BLaER1 (cell line): ENCODE measurements at regions not wholly inside any gene's neighbourhood (a gene's known extent, or its start where the extent isn't known, plus 50 kb on each side); places are given as distances from the start of the nearest gene placed in this dataset.

ENCODE experiments used
- H3K27ac ChIP-seq: shearing (Covaris generic); formaldehyde crosslinking; 2 replicates; pipeline ENCODE4 v1.8.1; 2022
- H3K27me3 ChIP-seq: shearing (Covaris generic); formaldehyde crosslinking; 2 replicates; pipeline ENCODE4 v1.8.1; 2022
- H3K36me3 ChIP-seq: shearing (Covaris generic); formaldehyde crosslinking; 2 replicates; pipeline ENCODE4 v1.8.1; 2022
- H3K4me1 ChIP-seq: shearing (Covaris generic); formaldehyde crosslinking; 2 replicates; pipeline ENCODE4 v1.8.1; 2022
- H3K4me2 ChIP-seq: shearing (Covaris generic); formaldehyde crosslinking; 2 replicates; pipeline ENCODE4 v1.8.1; 2022
- H3K4me3 ChIP-seq: shearing (Covaris generic); formaldehyde crosslinking; 2 replicates; pipeline ENCODE4 v1.8.1; 2022
- H3K9ac ChIP-seq: shearing (Covaris generic); formaldehyde crosslinking; 2 replicates; pipeline ENCODE4 v1.8.1; 2022
- H3K9me3 ChIP-seq: shearing (Covaris generic); formaldehyde crosslinking; 2 replicates; pipeline ENCODE4 v1.8.1; 2022
- H4K20me1 ChIP-seq: shearing (Covaris generic); formaldehyde crosslinking; 2 replicates; pipeline ENCODE4 v1.8.1; 2022
- Cebpa-rat ChIP-seq: shearing (Covaris generic); IDR thresholded peaks from 2 replicates; pipeline ENCODE4 v1.8.1; 2022

DNA sequence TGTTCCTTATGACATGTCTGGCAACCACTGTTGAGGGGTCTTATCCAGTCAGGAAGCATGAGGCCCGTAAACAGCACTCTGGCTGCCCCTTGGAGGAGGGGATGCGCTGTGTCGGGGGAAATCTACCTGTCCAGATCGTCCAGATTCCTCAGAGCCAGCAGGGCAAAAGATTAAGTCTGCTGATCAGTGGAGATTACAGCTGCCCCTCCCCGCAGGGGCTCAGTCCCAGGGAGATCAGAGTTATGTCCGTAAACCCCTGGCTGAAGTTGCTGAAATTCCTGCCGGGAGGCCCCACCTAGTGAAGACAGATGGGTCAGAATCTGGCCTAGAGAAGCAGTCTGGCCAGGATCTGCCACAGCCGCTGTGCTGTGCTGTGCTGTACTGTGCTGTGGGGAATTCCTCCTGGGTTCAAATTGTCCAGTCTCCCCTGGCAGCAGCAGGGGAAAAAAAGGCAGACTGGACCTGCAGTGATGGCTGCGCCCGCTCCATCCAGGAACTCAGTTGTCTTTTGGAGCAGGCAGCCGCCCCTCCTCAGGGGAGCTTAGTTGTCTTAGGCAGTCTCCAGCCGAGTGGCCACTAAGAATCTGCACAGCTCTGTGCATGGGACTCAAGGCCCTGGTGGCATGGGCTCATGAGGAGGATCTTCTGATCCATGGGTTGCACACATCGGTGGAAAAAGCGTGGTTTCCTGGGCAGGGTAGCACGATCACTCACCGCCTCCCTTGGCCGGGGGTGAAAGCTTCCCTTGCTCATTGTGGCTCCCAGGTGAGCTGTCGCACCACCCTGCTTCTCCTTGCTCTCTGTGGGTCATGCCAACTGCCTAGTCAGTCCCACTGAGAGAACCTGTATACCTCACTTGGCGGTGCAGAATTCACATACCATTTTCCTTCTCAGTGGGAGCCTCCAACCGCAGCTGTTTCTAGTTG lies 1368.8 kb upstream of the ADGRB3 start:
- no peaks in the 10 kb centered on the region for H4K20me1 ChIP-seq
- H3K4me1 ChIP-seq, result no peaks in the 10 kb centered on the region
- H3K27me3 ChIP-seq, result no peaks in the 10 kb centered on the region
- no peak overlapping the region for H3K4me3 ChIP-seq
- H3K9ac ChIP-seq, result no peak overlapping the region
- no peak for TF ChIP-seq Cebpa-rat
- H3K27ac ChIP-seq, result no peak overlapping the region
- no peaks in the 10 kb centered on the region for H3K36me3 ChIP-seq
- no peaks in the 10 kb centered on the region for H3K9me3 ChIP-seq
- H3K4me2 ChIP-seq, result no peak overlapping the region

DNA sequence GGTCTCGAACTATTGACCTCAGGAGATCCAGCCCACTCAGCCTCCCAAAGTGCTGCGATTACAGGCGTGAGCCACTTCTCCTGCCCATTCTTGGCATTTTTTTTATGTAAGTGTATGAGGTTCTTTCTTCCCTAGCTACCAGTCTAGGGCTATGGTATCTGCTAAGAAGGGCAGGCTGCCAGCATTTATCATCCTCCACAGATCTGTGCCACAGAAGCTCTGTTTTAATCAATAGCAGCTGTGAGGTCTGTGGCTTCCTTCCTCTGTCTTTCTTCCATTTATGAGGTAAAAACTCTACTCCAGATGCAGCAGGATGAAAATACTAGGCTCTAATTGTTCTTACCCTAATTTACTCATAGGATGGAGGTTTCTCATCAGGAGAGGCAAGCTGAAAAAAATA lies 1382.4 kb upstream of the ADGRB3 start:
- H3K9ac ChIP-seq, result no peak overlapping the region
- no peak for TF ChIP-seq Cebpa-rat
- no peak overlapping the region for H3K27ac ChIP-seq
- no peaks in the 10 kb centered on the region for H3K36me3 ChIP-seq
- H3K4me2 ChIP-seq, result no peak overlapping the region
- no peaks in the 10 kb centered on the region for H4K20me1 ChIP-seq
- H3K27me3 ChIP-seq, result no peaks in the 10 kb centered on the region
- peaks cover 4% of the 10 kb centered on the region; the same call in 1 of the 2 replicates for H3K4me1 ChIP-seq
- no peak overlapping the region for H3K4me3 ChIP-seq
- no peaks in the 10 kb centered on the region for H3K9me3 ChIP-seq

DNA sequence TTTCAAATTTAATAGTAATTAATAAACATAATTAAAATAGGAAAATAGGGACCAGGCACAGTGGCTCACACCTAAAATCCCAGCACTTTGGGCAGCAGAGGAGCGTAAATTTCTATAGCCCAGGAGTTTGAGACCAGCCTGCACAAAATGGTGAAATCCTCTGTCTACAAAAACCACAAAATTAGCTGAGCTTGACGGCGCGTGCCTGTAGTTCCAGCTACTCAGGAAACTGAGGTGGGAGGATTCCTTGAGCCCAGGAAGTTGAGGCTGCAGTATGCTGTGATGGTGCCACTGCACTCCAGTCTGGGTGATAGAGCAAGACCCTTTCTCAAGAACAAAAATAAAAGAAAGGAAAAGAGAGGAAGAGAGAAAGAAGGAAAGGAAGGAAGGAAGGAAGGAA lies 1387.0 kb upstream of the ADGRB3 start:
- H3K27ac ChIP-seq, result no peak overlapping the region
- no peak overlapping the region for H3K9ac ChIP-seq
- TF ChIP-seq Cebpa-rat, result no peak
- H3K4me2 ChIP-seq, result no peak overlapping the region
- H4K20me1 ChIP-seq, result no peaks in the 10 kb centered on the region
- H3K27me3 ChIP-seq, result no peaks in the 10 kb centered on the region
- H3K4me3 ChIP-seq, result no peak overlapping the region
- no peaks in the 10 kb centered on the region for H3K36me3 ChIP-seq
- peaks cover 4% of the 10 kb centered on the region; the same call in 1 of the 2 replicates for H3K4me1 ChIP-seq
- no peaks in the 10 kb centered on the region for H3K9me3 ChIP-seq

DNA sequence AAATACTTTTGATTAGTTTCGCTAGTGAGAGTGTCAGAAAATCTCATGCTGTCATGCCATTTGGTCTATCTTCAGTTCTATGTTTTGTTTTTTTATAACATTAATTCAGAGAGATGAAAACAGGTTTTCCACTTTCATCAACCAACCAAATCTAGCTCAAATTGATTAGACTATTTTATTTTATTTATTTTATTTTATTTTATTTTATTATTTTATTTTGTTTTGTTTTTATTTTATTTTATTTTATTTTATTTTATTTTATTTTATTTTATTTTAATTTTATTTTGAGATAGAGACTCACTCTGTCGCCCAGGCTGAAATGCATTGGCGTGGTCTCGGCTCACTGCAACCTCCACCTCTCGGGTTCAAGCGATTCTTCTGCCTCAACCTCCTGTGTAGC lies 1391.0 kb upstream of the ADGRB3 start:
- no peak overlapping the region for H3K27ac ChIP-seq
- H3K36me3 ChIP-seq, result no peaks in the 10 kb centered on the region
- H3K4me2 ChIP-seq, result no peak overlapping the region
- no peaks in the 10 kb centered on the region for H3K27me3 ChIP-seq
- TF ChIP-seq Cebpa-rat, result no peak
- H3K4me1 ChIP-seq, result peaks cover 4% of the 10 kb centered on the region; the same call in 1 of the 2 replicates
- no peak overlapping the region for H3K4me3 ChIP-seq
- H3K9ac ChIP-seq, result no peak overlapping the region
- H4K20me1 ChIP-seq, result no peaks in the 10 kb centered on the region
- H3K9me3 ChIP-seq, result no peaks in the 10 kb centered on the region

DNA sequence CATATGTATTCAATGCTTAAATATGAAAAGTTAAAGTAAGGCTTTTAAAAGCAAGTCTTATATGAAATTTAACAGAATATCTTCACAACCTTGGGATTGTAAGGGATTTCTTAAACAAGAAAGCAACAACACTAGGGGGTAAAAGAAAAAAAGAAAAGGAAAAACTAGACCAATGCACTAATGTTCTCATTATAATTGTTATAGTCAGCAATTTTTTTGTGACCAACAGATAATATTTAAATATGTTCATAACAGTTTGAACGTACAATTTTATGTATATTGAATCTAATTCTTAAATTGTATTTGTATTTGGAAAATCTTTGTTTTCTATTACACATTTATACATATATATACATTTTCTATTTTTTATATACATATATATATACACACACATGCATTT lies 1397.8 kb upstream of the ADGRB3 start:
- H3K9ac ChIP-seq, result no peak overlapping the region
- no peaks in the 10 kb centered on the region for H3K36me3 ChIP-seq
- no peaks in the 10 kb centered on the region for H3K27me3 ChIP-seq
- no peaks in the 10 kb centered on the region for H3K9me3 ChIP-seq
- H4K20me1 ChIP-seq, result no peaks in the 10 kb centered on the region
- H3K4me3 ChIP-seq, result no peak overlapping the region
- no peak overlapping the region for H3K4me2 ChIP-seq
- no peak overlapping the region for H3K27ac ChIP-seq
- no peak for TF ChIP-seq Cebpa-rat
- H3K4me1 ChIP-seq, result no peaks in the 10 kb centered on the region

DNA sequence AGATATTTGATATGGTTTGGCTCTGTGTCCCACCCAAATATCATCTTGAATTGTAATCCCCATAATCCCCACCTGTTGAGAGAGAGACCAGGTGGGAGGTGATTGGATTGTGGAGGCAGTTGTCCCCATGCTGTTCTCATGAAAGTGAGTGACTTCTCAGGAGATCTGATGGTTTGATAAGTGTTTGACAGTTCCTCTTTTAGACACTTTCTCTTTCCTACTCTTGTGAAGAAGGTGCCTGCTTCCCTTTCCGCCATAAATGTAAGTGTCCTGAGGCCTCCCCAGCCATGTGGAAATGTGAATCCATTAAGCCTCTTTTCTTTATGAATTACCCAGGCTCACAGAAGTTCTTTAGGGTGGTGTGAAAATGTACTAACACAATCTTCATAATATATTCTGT lies 1404.0 kb upstream of the ADGRB3 start:
- no peak overlapping the region for H3K4me3 ChIP-seq
- H3K36me3 ChIP-seq, result no peaks in the 10 kb centered on the region
- H3K27ac ChIP-seq, result no peak overlapping the region
- H4K20me1 ChIP-seq, result no peaks in the 10 kb centered on the region
- H3K4me2 ChIP-seq, result no peak overlapping the region
- H3K4me1 ChIP-seq, result no peaks in the 10 kb centered on the region
- H3K9ac ChIP-seq, result no peak overlapping the region
- TF ChIP-seq Cebpa-rat, result no peak
- no peaks in the 10 kb centered on the region for H3K9me3 ChIP-seq
- no peaks in the 10 kb centered on the region for H3K27me3 ChIP-seq

DNA sequence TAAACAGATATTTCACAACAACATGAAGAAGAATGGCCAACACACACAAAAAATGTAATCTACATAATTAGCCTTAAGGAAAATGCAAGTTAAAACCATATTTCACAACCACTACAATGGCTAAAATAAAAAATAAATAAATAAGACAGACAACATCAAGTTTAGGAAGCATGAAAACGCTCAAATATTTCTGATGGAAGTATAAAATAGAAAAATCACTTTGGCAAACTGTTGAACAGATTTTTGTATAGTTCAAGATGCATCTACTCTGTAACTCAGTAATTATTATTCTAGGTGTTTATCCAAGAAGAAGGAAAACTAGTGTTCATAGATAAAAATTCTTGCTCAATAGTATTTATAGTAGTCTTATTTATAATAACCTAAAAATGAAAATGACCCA lies 1410.1 kb upstream of the ADGRB3 start:
- Histone ChIP-seq H3K9ac (no peak overlapping the region), H3K36me3 (no peaks in the 10 kb centered on the region), H3K4me2 (no peak overlapping the region), H3K27me3 (no peaks in the 10 kb centered on the region), H4K20me1 (no peaks in the 10 kb centered on the region), H3K4me3 (no peak overlapping the region), H3K4me1 (no peaks in the 10 kb centered on the region), H3K27ac (no peak overlapping the region), H3K9me3 (no peaks in the 10 kb centered on the region)
- no peak for TF ChIP-seq Cebpa-rat

DNA sequence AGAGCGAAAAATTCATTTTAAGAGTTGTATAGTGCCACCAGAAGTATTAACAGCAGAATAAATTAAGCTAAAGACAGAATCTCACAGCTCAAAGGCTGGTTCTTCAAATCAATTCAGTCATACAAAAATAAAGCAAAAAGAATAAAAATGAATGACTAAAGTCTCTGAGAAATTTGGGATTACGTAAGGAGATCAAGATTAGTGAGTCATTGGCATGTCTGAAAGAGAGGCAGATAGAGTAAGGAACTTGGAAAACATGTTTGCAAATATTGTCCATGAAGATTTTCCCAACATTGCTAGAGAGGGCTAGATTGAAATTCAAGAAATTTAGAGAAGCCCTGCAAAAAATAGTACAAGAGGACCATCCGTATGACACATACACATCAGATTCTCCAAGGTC lies 1413.9 kb upstream of the ADGRB3 start:
- Histone ChIP-seq H3K4me1 (no peaks in the 10 kb centered on the region), H3K27me3 (no peaks in the 10 kb centered on the region), H3K4me2 (no peak overlapping the region), H3K4me3 (no peak overlapping the region), H3K36me3 (no peaks in the 10 kb centered on the region), H3K27ac (no peak overlapping the region), H4K20me1 (no peaks in the 10 kb centered on the region), H3K9me3 (no peaks in the 10 kb centered on the region), H3K9ac (no peak overlapping the region)
- no peak for TF ChIP-seq Cebpa-rat

DNA sequence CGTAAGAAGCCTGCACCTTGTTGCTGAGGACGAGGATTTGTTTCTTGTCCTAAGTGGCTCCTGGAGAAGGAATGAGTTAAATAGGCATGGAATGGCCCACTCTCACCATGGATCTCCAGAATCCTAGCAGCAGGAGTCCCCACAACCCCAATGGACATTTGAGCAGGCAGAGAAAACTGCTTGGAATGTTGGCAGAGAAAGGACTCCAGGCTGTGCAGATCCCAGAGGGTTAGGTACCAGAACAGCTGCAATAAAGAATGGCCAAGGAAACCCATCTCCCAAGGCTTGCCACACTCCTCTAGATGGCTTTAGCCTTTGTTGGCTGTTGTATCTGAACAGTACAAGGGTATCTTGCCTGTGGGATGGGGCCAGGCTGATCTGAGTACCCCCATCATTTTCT lies 1415.7 kb upstream of the ADGRB3 start:
- no peak overlapping the region for H3K9ac ChIP-seq
- H3K4me1 ChIP-seq, result no peaks in the 10 kb centered on the region
- no peak overlapping the region for H3K27ac ChIP-seq
- H3K36me3 ChIP-seq, result no peaks in the 10 kb centered on the region
- no peak for TF ChIP-seq Cebpa-rat
- H3K27me3 ChIP-seq, result no peaks in the 10 kb centered on the region
- no peak overlapping the region for H3K4me2 ChIP-seq
- no peaks in the 10 kb centered on the region for H4K20me1 ChIP-seq
- H3K4me3 ChIP-seq, result no peak overlapping the region
- no peaks in the 10 kb centered on the region for H3K9me3 ChIP-seq

DNA sequence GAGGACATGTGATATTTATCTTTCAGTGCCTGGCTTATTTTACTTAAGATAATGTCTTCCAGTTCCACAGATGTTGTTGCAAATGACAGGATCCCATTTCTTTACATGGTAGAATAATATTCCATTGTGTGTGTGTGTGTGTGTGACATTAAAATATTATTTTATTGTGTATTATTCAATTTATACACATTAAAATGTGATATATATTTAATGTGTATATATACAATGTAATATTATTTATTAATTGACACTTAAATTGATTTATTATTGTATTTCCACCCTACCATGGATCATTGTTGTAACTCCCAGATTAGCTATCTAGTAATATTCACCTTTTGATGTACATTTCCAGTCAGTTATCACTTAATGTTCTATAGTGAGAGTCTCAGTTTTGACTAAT lies 1422.5 kb upstream of the ADGRB3 start:
- Histone ChIP-seq H3K4me3 (no peak overlapping the region), H3K9me3 (no peaks in the 10 kb centered on the region), H4K20me1 (no peaks in the 10 kb centered on the region), H3K27me3 (no peaks in the 10 kb centered on the region), H3K9ac (no peak overlapping the region), H3K36me3 (no peaks in the 10 kb centered on the region), H3K27ac (no peak overlapping the region), H3K4me1 (no peaks in the 10 kb centered on the region), H3K4me2 (no peak overlapping the region)
- TF ChIP-seq Cebpa-rat, result no peak

DNA sequence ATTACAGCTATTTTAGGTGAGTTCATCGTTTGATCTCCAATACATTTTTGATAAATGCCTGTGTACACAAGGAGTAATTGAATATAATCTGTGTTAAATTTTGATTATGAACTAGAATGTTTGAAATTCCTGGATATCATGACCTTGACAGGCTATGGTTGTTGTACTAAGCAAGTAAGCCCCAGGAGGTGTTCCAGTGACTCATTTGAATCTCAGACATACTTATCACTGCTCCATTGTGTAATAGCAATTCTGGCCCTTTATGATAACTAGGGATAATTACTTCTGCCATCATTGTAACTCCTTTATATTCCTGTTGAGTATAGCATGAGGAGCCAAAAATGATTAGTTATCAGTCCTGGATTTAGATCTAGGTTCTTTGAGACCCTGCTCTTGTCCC lies 1424.6 kb upstream of the ADGRB3 start:
- TF ChIP-seq Cebpa-rat, result no peak
- Histone ChIP-seq H3K27ac (no peak overlapping the region), H3K9ac (no peak overlapping the region), H3K9me3 (no peaks in the 10 kb centered on the region), H3K27me3 (no peaks in the 10 kb centered on the region), H3K4me1 (no peaks in the 10 kb centered on the region), H3K4me2 (no peak overlapping the region), H4K20me1 (no peaks in the 10 kb centered on the region), H3K4me3 (no peak overlapping the region), H3K36me3 (no peaks in the 10 kb centered on the region)
